Body of pancreas (tissue), 4 donors: ENCODE measurements at regions not wholly inside any gene's neighbourhood (a gene's known extent, or its start where the extent isn't known, plus 50 kb on each side); places are given as distances from the start of the nearest gene placed in this dataset.

ENCODE experiments used
- POLR2A ChIP-seq, 3 donors: fragments of 450-650 bp; IDR thresholded peaks; one replicate each; pipeline ENCODE4 v1.6.1; 2016; ENCODE audit warnings: antibody characterized with exemption in 3 of 3, mild to moderate bottlenecking in 2 of 3
- TF ChIP-seq, protein P1 (sequence below), 7 experiments: fragments of 450-650 bp in 4 of 7; fragments of 200-600 bp in 3 of 7; sonication (generic) in 3 of 7; IDR thresholded peaks; one replicate each; pipeline ENCODE4 v1.5.1; 2016 to 2019; ENCODE audit warnings: antibody characterized with exemption in 7 of 7

GRCh38 chr3:25938566-25939325 is 148.9 kb downstream of the OXSM start:
- TF ChIP-seq, protein P1, sequence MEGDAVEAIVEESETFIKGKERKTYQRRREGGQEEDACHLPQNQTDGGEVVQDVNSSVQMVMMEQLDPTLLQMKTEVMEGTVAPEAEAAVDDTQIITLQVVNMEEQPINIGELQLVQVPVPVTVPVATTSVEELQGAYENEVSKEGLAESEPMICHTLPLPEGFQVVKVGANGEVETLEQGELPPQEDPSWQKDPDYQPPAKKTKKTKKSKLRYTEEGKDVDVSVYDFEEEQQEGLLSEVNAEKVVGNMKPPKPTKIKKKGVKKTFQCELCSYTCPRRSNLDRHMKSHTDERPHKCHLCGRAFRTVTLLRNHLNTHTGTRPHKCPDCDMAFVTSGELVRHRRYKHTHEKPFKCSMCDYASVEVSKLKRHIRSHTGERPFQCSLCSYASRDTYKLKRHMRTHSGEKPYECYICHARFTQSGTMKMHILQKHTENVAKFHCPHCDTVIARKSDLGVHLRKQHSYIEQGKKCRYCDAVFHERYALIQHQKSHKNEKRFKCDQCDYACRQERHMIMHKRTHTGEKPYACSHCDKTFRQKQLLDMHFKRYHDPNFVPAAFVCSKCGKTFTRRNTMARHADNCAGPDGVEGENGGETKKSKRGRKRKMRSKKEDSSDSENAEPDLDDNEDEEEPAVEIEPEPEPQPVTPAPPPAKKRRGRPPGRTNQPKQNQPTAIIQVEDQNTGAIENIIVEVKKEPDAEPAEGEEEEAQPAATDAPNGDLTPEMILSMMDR (IDR thresholded peaks at IDR 0.05), result no peak
- no peak for TF ChIP-seq POLR2A (IDR thresholded peaks at IDR 0.05)
